HG03565 (cell line): ENCODE measurements at regions not wholly inside any gene's neighbourhood (a gene's known extent, or its start where the extent isn't known, plus 50 kb on each side); places are given as distances from the start of the nearest gene placed in this dataset.
A peak's percentile ranks its signal among the peaks of the same experiment; 100 is the strongest.
"Not testable (repeated sequence)": the region's sequence is repeated elsewhere in the genome, so short reads cannot be mapped to it uniquely, and the experiment has no call there.

Experiments used
- ATAC-seq: cut with Tn5 transposase; IDR thresholded peaks from one replicate; pipeline ENCODE4 v1.9.1; 2021; ENCODE audit warnings: mild to moderate bottlenecking, moderate library complexity; ENCODE audit not compliant: unreplicated experiment

- ATAC-seq = peak; percentile 56
Measured at GRCh38 chr9:33623658-33624586, 99.9 kb downstream of the ANKRD18B start.

DNA sequence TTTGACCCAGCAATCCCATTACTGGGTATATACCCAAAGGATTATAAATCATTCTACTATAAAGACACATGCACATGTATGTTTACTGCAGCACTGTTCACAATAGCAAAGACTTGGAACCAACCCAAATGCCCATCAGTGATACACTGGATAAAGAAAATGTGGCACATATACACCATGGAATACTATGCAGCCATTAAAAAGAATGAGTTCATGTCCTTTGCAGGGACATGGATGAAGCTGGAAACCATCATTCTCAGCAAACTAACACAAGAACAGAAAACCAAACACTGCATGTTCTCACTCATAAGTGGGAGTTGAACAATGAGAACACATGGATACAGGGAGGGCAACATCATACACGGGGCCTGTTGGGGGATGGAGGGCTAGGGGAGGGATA, 104.3 kb downstream of the ANKRD18B start:
- ATAC-seq = not testable (repeated sequence)

DNA sequence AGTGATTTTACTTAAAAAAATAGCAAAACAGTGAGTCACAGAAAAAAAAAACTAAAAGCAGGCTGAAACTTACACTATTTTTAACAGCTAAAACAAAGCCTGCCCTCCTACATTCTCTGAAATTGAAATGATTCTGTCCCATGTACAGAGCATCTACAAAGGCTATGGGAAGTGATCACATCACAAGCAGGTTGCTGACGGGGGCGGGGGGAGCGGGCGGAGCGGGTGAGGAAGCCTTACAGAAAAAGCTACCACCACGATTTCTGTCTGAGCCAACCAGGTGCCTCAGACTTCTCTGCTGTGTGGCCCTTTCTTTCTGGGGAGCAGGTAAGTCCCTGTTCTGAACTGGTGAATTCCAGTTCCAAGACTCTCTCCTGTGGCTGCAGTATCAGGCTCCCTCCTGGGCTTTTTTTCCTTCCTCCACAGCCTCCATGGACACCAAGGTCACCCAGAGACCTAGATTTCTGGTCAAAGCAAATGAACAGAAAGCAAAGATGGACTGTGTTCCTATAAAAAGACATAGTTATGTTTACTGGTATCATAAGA, 104.9 kb downstream of the ANKRD18B start:
- no peak for ATAC-seq

GRCh38 chr9:33633636-33634035, 109.6 kb downstream of the ANKRD18B start:
- no peak for ATAC-seq

DNA sequence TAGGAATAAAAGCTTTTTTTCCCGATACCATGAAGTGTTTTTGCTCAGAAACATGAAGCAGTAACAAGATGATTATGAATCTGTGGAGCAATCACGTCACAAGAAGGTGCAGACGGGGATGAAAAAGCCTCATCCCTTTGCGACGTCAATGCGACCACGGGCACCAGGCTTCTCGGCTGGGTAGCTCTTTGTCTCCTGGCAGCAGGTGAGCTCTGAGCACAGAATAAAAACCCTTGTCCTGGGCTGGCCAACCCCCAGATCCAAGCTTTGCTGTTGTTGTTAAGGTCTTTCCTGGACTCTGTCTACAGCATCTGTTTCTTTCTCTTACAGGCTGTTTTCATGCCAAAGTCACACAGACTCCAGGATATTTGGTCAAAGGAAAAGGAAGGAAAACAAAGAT, 113.8 kb downstream of the ANKRD18B start:
- ATAC-seq = no peak

- ATAC-seq = no peak
Measured at GRCh38 chr9:33638391-33638915, 114.4 kb downstream of the ANKRD18B start.

GRCh38 chr9:33645706-33646105, 121.7 kb downstream of the ANKRD18B start:
- ATAC-seq = no peak

DNA sequence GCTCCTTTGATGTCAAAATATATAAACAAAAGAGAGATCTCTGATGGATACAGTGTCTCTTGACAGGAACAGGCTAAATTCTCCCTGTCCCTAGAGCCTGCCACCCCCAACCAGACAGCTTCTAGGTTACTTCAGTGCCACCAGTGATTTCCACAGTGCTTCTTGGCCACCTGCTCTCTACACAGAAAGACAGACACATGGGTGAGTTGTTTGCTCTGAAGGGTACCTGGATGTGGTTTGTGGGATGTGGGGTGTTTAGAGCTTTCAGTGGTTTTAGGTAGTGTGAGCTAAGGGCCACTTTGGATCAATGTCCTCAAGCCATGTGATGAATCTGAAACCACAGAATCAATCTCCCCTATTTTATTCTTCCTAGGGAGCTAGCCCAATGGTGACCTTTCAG, 125.4 kb downstream of the ANKRD18B start:
- ATAC-seq = no peak

- ATAC-seq = no peak
Measured at GRCh38 chr9:33651125-33651524, 127.1 kb downstream of the ANKRD18B start.

DNA sequence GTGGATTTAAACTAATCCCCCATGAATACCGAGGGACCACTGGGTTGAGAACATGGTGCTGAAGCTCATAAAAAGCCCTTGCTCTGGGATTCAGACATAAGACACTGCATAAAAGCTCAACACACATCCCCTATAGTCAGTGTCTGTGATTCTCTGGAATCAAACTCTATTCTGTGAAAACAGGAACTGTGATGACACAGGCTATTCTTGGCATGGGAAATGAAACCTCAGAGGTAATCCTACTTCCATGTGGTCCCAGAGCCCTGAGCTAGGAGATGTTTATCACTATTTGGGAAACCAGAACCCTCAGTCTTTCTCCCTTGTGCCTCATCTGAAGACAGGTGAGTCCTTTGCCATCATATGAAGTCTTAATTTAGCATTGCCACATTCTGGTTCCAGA, 135.4 kb upstream of the PRSS3 start:
- ATAC-seq = no peak

DNA sequence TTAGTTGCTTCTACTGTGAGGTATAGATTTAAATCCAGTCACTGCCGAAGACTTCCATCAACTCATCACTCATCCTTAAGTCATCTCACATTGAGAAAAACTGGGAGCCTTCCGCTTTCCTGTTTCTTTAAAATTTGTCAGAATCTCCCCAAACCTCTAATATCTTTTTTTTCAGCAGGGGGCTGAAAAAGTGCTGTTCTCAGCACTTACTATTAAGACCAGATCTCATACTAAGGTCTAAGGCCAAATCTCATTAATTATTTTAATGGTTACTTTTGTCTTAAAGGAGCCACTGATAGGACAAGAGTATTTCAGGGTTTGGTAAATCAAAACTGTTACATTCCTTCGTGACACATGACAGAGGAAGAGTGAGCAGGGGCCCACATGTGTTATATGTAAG, 134.6 kb upstream of the PRSS3 start:
- ATAC-seq = no peak

DNA sequence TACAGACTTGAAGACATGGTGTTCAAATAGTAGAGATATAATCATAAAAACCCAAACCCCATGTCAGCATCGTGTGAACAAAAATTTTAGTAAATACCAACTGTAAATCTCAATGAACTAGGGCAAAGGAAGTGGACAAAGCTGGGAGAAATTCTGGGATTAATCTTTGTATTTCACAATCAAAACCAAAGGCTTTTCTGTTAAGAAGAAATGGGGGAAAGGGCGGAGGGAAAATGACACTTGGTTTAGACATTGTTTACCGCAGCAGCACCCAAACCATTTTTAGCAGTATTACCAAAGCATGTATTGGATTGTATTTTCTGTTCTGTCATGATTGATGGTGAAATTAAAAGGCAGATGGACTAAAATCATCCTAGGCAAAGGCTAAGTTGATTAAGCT, 134.2 kb upstream of the PRSS3 start:
- ATAC-seq = no peak

DNA sequence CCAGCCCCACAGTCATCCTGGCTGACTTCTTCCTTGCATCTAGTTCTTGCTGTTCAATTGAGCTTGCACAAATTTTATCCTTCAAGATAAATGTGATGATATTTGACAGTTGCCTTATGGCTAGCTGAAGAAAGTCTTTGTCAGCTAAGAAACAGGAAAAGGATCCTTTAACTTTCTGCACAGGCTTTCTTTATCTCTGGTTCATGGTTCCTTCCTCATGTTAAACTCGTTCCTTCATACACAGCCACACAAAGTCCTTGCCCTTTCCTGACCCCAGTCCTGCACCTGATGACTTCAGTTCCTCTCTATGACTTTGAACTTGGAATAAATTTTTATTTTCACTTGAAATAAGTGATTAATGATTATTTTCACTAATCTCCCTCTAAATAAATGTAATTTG, 132.5 kb upstream of the PRSS3 start:
- ATAC-seq = no peak

DNA sequence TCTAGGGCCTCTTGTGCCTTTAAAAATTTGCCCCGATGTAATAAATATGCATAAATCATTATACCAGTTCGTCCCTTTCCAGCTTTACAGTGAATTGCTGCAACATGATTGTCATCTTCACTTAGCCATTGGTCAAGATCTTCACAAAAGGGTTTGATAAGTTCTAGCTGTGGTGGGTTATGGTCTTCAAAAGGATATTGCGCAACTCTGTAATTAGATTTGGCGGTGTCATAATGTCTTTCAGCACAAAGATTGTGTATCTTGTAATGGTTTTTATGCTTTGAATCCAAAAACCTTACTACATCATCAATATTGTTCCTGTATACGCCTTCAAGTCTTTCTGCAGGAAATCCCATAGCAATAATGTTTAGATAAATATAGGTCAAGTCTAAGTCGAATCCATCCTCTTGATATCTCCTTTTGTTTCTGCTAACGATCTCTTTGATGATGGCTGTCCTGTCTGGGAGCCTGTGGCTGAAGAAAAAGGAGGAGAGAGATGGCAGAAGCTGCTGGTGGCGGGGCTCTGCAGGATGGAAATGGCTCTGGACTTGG, 119.1 kb upstream of the PRSS3 start:
- not testable (repeated sequence) for ATAC-seq

DNA sequence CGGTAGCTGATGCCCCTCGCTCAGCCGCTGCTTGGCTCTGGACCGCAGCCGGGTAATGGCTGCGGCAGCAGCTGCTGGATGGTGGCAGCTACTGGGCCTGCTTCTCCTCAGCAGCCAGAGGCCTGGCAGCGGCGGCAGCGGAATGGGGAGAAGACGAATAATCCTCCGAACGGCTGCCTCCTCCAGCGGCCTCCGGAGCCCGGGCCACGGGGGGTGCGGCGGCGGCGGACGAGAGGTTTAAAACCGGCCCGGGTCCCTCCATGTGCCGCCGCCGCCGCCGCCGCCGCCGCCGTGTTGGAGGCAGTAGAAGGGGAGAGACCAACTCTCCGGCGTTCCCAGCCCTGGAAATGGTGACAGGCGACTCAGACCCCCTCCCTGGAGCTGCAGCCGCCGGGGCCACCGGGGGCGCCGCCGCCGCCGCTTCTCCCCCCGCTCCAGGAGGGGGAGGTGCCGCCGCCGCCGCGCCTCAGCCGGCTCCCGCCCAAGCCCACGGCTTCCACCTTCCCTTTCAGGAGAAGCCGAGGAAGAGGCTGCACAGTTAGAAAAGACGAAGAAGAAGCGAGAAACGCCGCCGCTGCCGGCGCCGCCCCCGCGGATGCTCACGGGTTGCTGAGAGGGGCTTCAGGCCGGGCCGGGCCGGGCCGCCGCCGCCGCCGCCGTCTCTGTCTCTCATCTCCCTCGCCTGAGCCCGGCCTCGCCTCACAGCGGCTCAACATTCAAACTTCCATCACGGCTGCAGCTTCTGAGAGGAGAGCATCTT, 118.4 kb upstream of the PRSS3 start:
- ATAC-seq = no peak

DNA sequence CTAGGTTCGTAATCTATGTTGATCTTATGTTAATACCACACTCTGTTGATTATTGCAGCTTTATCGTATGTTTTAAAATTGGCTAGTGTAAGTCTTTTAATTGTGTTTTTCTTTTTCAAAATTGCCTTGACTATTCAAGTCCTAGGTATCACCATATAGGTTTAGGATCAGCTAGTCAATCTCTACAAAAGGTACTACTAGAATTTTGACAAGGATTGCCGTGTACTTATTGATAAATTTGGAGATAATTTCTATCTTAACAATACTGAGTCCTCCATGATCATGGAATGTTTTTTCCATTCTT, 117.9 kb upstream of the PRSS3 start:
- no peak for ATAC-seq

GRCh38 chr9:33677961-33678360, 117.4 kb upstream of the PRSS3 start:
- ATAC-seq = no peak

- ATAC-seq = no peak
Measured at GRCh38 chr9:33682551-33682950, 112.8 kb upstream of the PRSS3 start.

GRCh38 chr9:33684831-33685230, 110.5 kb upstream of the PRSS3 start:
- ATAC-seq = no peak

DNA sequence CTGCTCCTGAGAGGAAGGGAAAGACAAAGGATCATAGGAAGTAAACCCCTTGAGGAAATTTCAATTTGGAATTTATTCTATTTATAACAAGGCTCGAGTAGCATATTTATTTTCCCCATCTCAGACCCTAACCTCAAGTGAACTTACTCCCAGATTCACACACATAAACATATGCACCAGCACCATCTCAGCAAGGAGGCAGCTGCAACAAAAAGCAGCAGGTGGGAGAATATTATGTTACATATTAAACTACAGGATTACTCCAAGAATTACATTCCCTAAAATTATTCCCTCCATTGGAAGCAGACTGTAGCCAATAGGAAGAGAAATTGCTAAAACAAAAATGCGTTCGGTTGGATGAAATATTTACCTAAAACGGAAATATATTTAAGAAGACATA, 108.4 kb upstream of the PRSS3 start:
- ATAC-seq = no peak

DNA sequence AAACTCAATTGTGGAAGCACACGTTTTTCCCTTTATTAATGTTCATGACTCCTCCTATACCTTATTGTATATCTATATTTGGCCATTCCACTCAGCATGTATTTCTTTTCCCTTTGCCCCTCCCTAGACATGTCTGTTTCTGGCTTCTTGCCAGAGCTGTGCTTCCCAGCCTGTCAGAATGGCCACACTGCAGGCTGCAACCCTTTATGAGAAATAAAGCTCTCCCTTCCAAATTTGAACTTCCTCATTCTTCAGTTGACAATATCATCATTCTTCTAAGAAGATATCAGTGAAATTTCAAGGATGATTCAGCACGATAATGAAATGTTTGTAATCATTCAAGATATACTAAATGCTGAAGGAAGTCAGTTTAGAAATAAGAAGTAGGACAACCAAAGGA, 107.6 kb upstream of the PRSS3 start:
- no peak for ATAC-seq
